Hypothalamus (tissue), 51 donors: ENCODE measurements at regions not wholly inside any gene's neighbourhood (a gene's known extent, or its start where the extent isn't known, plus 50 kb on each side); places are given as distances from the start of the nearest gene placed in this dataset.
"Not testable (repeated sequence)": the region's sequence is repeated elsewhere in the genome, so short reads cannot be mapped to it uniquely, and the experiment has no call there.

Experiments used
- DNase-seq, 51 donors: peaks; one replicate each; lab custom pipeline; 2025; lab: John Stamatoyannopoulos, UW

- DNase-seq, result no peak
Measured at GRCh38 chr12:105479710-105480109, 149.2 kb downstream of the C12orf75 start.

GRCh38 chr12:105480162-105480561, 149.7 kb downstream of the C12orf75 start:
- no peak for DNase-seq

GRCh38 chr12:105481392-105482300, 151.2 kb downstream of the C12orf75 start:
- DNase-seq, result no peak

- no peak for DNase-seq
Measured at GRCh38 chr12:105482951-105483350, 152.5 kb downstream of the C12orf75 start.

GRCh38 chr12:105483691-105484090, 153.2 kb downstream of the C12orf75 start:
- DNase-seq, result no peak

- no peak for DNase-seq
Measured at GRCh38 chr12:105485321-105485910, 154.9 kb downstream of the C12orf75 start.

- DNase-seq, result no peak
Measured at GRCh38 chr12:105485921-105486320, 155.4 kb downstream of the C12orf75 start.

- DNase-seq, result no peak
Measured at GRCh38 chr12:105487963-105488362, 157.5 kb downstream of the C12orf75 start.

- no peak for DNase-seq
Measured at GRCh38 chr12:105492591-105493545, 162.4 kb downstream of the C12orf75 start.

- no peak for DNase-seq
Measured at GRCh38 chr12:105499205-105499604, 168.7 kb downstream of the C12orf75 start.

- not testable (repeated sequence) for DNase-seq
Measured at GRCh38 chr12:105500676-105501075, 170.2 kb downstream of the C12orf75 start.

- DNase-seq, result no peak
Measured at GRCh38 chr12:105502426-105502930, 172.0 kb downstream of the C12orf75 start.

- DNase-seq, result no peak
Measured at GRCh38 chr12:105503619-105504018, 173.1 kb downstream of the C12orf75 start.

GRCh38 chr12:105504286-105504685, 173.8 kb downstream of the C12orf75 start:
- no peak for DNase-seq

- DNase-seq, result no peak
Measured at GRCh38 chr12:105506678-105507310, 176.3 kb downstream of the C12orf75 start.

- DNase-seq, result no peak
Measured at GRCh38 chr12:105507311-105508038, 177.0 kb downstream of the C12orf75 start.

- no peak for DNase-seq
Measured at GRCh38 chr12:105508096-105508495, 177.6 kb downstream of the C12orf75 start.

GRCh38 chr12:105510526-105510925, 180.0 kb downstream of the C12orf75 start:
- DNase-seq, result no peak

- DNase-seq, result not testable (repeated sequence)
Measured at GRCh38 chr12:105512861-105513260, 182.4 kb downstream of the C12orf75 start.
